ENCODE measurements at regions not wholly inside any gene's neighbourhood (a gene's known extent, or its start where the extent isn't known, plus 50 kb on each side); places are given as distances from the start of the nearest gene placed in this dataset.
"Not testable (repeated sequence)": the region's sequence is repeated elsewhere in the genome, so short reads cannot be mapped to it uniquely, and the experiment has no call there.

GRCh38 chr3:35408882-35409281 is 230.4 kb upstream of the ARPP21 start:
- DNase-seq (ENCODE audit: extremely low read depth in 1 of 11, low read depth in 9 of 11, low spot score in 4 of 11), result no peak

- DNase-seq (ENCODE audit: extremely low read depth in 1 of 11, low read depth in 9 of 11, low spot score in 4 of 11), result no peak
Measured at GRCh38 chr3:35409991-35410390, 229.3 kb upstream of the ARPP21 start.

- no peak for DNase-seq (ENCODE audit: extremely low read depth in 1 of 11, low read depth in 9 of 11, low spot score in 4 of 11)
Measured at GRCh38 chr3:35413483-35413882, 225.8 kb upstream of the ARPP21 start.

- no peak for DNase-seq (ENCODE audit: extremely low read depth in 1 of 11, low read depth in 9 of 11, low spot score in 4 of 11)
Measured at GRCh38 chr3:35417080-35417479, 222.2 kb upstream of the ARPP21 start.

GRCh38 chr3:35422101-35422500 is 217.2 kb upstream of the ARPP21 start:
- no peak for DNase-seq (ENCODE audit: extremely low read depth in 1 of 11, low read depth in 9 of 11, low spot score in 4 of 11)

- no peak for DNase-seq (ENCODE audit: extremely low read depth in 1 of 11, low read depth in 9 of 11, low spot score in 4 of 11)
Measured at GRCh38 chr3:35422836-35423601, 216.3 kb upstream of the ARPP21 start.

GRCh38 chr3:35426366-35426958 is 212.9 kb upstream of the ARPP21 start:
- no peak for DNase-seq (ENCODE audit: extremely low read depth in 1 of 11, low read depth in 9 of 11, low spot score in 4 of 11)

- no peak for DNase-seq (ENCODE audit: extremely low read depth in 1 of 11, low read depth in 9 of 11, low spot score in 4 of 11)
Measured at GRCh38 chr3:35437381-35437780, 201.9 kb upstream of the ARPP21 start.

- DNase-seq (ENCODE audit: extremely low read depth in 1 of 11, low read depth in 9 of 11, low spot score in 4 of 11), result no peak
Measured at GRCh38 chr3:35438101-35438500, 201.2 kb upstream of the ARPP21 start.

- DNase-seq (ENCODE audit: extremely low read depth in 1 of 11, low read depth in 9 of 11, low spot score in 4 of 11), result no peak
Measured at GRCh38 chr3:35439663-35440062, 199.7 kb upstream of the ARPP21 start.

GRCh38 chr3:35440826-35441225 is 198.5 kb upstream of the ARPP21 start:
- no peak for DNase-seq (ENCODE audit: extremely low read depth in 1 of 11, low read depth in 9 of 11, low spot score in 4 of 11)

GRCh38 chr3:35446896-35447295 is 192.4 kb upstream of the ARPP21 start:
- DNase-seq (ENCODE audit: extremely low read depth in 1 of 11, low read depth in 9 of 11, low spot score in 4 of 11), result no peak

- DNase-seq (ENCODE audit: extremely low read depth in 1 of 11, low read depth in 9 of 11, low spot score in 4 of 11), result no peak
Measured at GRCh38 chr3:35448121-35448520, 191.2 kb upstream of the ARPP21 start.

- DNase-seq (ENCODE audit: extremely low read depth in 1 of 11, low read depth in 9 of 11, low spot score in 4 of 11), result no peak
Measured at GRCh38 chr3:35448681-35449080, 190.6 kb upstream of the ARPP21 start.

- not testable (repeated sequence) for DNase-seq (ENCODE audit: extremely low read depth in 1 of 11, low read depth in 9 of 11, low spot score in 4 of 11)
Measured at GRCh38 chr3:35454819-35455218, 184.5 kb upstream of the ARPP21 start.

- no peak for DNase-seq (ENCODE audit: extremely low read depth in 1 of 11, low read depth in 9 of 11, low spot score in 4 of 11)
Measured at GRCh38 chr3:35473956-35474355, 165.4 kb upstream of the ARPP21 start.

- not testable (repeated sequence) for DNase-seq (ENCODE audit: extremely low read depth in 1 of 11, low read depth in 9 of 11, low spot score in 4 of 11)
Measured at GRCh38 chr3:35482566-35482965, 156.8 kb upstream of the ARPP21 start.

GRCh38 chr3:35483131-35483530 is 156.2 kb upstream of the ARPP21 start:
- no peak for DNase-seq (ENCODE audit: extremely low read depth in 1 of 11, low read depth in 9 of 11, low spot score in 4 of 11)

GRCh38 chr3:35484929-35485530 is 154.3 kb upstream of the ARPP21 start:
- DNase-seq (ENCODE audit: extremely low read depth in 1 of 11, low read depth in 9 of 11, low spot score in 4 of 11), result no peak

- no peak for DNase-seq (ENCODE audit: extremely low read depth in 1 of 11, low read depth in 9 of 11, low spot score in 4 of 11)
Measured at GRCh38 chr3:35486295-35486694, 153.0 kb upstream of the ARPP21 start.

All from renal cortex interstitium (tissue), 11 donors.